GM10248 (cell line): ENCODE measurements at regions not wholly inside any gene's neighbourhood (a gene's known extent, or its start where the extent isn't known, plus 50 kb on each side); places are given as distances from the start of the nearest gene placed in this dataset.

Experiments
- CTCF ChIA-PET: fragments of 300-600 bp; sonication (Branson Sonifier 250); formaldehyde crosslinking; extraction: SDS; loops from one replicate; lab custom pipeline; 2021; ENCODE audit warnings: antibody characterized with exemption; lab: Yijun Ruan, JAX
- POLR2A ChIA-PET: fragments of 350-650 bp; sonication (Branson Sonifier 250); formaldehyde crosslinking; extraction: SDS; loops from one replicate; lab custom pipeline; 2020; ENCODE audit warnings: antibody characterized with exemption; lab: Yijun Ruan, JAX
- DNase-seq: peaks from one replicate; pipeline ENCODE4 v3.0.0; 2012; ENCODE audit errors: extremely low spot score
- CTCF ChIP-seq: IDR thresholded peaks from 2 replicates; pipeline ENCODE4 v1.5.1; 2012; ENCODE audit warnings: mild to moderate bottlenecking, low read depth; ENCODE audit errors: extremely low read depth, missing control alignments, control extremely low read depth

DNA sequence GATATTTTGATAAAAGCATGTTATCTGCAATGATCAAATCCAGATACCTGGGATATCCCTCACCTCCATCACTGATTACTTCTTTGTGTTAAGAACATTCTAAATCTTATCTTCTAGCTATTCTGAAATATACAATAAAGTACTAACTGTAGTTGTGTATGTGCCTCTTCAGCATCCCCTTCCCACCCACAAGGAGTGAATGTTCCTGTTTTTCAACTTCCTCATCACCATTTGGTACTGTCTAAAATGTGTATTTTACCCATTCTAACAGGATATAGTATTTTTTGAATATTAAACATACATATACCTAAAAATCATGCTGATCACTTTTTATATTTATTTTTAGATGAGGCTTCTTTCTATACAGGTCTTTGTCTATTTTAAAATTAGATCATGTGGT is 1252.6 kb downstream of the TMEM121 start:
- ChIA-PET POLR2A (no interaction called here), CTCF (interaction anchor here (1.0 to 7.1 kb wide), 5 partner anchors 10 to 87 kb away, joined by 3 to 55 read pairs (median 7); no protein-coding TSS in a partner anchor)
- no peak for DNase-seq
- TF ChIP-seq CTCF, result no peak

DNA sequence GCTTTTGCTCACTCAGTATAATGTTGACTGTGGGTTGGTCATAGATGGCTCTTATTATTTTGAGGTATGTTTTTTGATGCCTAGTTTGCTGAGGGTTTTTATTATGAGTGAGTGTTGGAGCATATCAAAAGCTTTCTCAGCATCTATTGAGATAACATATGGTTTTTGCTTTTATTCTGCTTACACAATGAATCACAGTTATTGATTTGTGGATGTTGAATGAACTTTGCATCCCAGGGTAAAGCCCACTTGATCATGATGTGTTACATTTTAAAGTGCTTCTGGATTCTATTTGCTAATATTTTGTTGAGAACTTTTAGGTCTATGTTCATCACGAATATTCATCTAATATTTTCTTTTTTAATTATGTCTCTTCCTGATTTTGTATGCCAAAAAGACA is 1260.3 kb downstream of the TMEM121 start:
- ChIA-PET CTCF (interaction anchor here (9.0 kb wide), 1 partner anchor 45 kb away, joined by 113 read pairs; no protein-coding TSS in a partner anchor), POLR2A (no interaction called here)
- DNase-seq, result no peak
- no peak for TF ChIP-seq CTCF

DNA sequence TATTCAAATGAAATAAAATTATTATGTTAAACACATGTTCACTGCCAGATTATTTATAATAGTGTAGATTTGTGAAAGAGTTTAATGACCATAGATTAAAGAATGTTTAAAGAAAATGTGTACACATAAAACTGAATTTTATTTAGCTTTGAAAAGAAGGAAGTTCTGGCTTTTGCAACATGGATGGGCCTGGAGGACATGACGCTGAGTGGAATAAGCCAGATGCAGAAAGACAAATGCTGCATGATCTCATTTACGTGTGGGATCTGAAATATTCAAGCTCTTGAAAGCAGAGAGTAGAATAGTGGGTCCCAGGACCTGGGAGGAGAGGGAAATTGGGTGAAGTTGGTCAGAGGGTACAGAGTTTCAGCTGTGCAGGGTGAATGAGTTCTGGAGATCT is 1261.2 kb downstream of the TMEM121 start:
- TF ChIP-seq CTCF, result no peak
- ChIA-PET CTCF (interaction anchor here (0.8 to 9.0 kb wide), 5 partner anchors 11 to 96 kb away, joined by 3 to 113 read pairs (median 4); no protein-coding TSS in a partner anchor), POLR2A (no interaction called here)
- DNase-seq, result no peak

GRCh38 chr14:106788534-106788933 is 1262.2 kb downstream of the TMEM121 start:
- CTCF ChIA-PET, result interaction anchor here (0.9 to 9.0 kb wide), 8 partner anchors 10 to 97 kb away, joined by 3 to 113 read pairs (median 10); no protein-coding TSS in a partner anchor

DNA sequence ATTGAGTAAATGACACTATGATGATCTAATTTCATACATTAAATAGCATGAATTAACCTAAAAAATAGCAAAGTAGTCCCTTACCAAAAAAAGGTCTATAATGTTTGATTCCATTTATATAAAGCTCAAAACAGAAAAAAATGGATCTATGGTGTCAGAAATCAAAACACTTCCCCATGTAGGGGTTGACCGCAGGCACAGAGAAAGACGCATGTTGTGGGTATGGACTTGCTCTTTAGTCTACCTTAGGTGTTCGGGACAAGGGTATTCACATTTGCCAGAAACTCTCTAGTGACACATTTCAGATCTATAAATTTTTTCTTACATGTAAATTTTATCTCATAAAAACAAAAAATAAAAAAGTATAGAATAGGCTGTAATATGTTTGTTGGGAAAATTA is 1262.9 kb downstream of the TMEM121 start:
- CTCF ChIA-PET, result interaction anchor here (0.9 to 9.0 kb wide), 21 partner anchors 9 to 188 kb away, joined by 3 to 113 read pairs (median 5); no protein-coding TSS in a partner anchor
- no peak for TF ChIP-seq CTCF
- no peak for DNase-seq
- POLR2A ChIA-PET, result no interaction called here

More at GRCh38 chr14:106788534-106788933, 1262.2 kb downstream of the TMEM121 start:
- TF ChIP-seq CTCF, result no peak
- POLR2A ChIA-PET, result no interaction called here
- no peak for DNase-seq

DNA sequence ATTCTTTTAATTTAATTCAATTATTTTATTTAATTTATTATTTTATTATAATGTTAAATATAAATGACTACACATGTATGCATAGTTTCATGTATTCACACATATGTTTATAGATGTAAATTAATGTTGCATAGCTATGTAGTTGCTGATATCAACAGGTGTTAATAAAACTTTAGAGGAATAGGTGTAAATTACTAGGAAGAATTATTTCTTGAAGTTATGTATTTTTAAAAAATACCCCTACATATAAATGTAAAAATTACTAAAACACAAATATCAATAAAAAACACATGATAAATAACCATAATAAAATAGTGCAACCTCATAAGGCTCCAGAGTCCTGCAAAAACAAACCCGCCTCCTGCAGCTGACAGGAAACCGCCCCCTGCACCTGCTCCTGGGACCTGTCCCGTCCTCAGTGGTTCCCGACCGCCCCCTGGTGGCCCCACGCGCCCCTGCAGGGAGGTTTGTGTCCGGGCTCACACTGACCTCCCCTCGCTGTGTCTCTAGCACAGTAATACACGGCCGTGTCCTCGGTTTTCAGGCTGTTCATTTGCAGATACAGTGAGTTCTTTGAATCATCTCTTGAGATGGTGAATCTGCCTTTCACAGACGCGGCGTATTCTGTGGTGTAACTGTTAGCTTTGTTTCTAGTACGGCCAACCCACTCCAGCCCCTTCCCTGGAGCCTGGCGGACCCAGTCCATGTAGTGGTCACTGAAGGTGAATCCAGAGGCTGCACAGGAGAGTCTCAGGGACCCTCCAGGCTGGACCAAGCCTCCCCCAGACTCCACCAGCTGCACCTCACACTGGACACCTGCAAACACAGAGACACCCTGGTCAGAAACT is 1264.0 kb downstream of the TMEM121 start:
- DNase-seq, result peak; percentile 77
- ChIA-PET POLR2A (no interaction called here), CTCF (interaction anchor here (0.7 to 9.0 kb wide), 37 partner anchors 9 to 226 kb away, joined by 3 to 113 read pairs (median 5); no protein-coding TSS in a partner anchor)
- TF ChIP-seq CTCF, result peak; percentile 83
